ENCODE measurements at regions not wholly inside any gene's neighbourhood (a gene's known extent, or its start where the extent isn't known, plus 50 kb on each side); places are given as distances from the start of the nearest gene placed in this dataset.

DNA sequence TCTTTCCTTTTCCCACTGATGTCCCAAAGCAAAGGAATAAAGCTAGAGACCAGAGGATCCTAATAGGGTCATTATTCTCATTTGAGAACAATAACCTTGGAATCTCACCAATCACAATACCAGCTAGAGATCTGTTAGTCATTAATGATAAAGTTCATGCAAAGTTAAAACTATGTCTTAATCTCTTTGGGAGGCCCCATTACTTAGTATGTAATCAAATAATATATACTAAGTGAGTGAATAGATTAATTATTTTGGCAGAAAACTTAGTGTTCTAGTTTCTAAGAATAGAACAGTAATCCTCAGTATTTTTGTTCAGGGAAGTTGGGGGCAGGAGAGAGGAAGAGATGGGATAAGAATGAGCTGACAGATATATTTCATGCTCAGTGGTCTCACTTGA is 227.2 kb downstream of the MTERF1 start:
- no peaks in the 10 kb centered on the region for H3K27me3 ChIP-seq (ENCODE audit: insufficient read depth, low read length)
- H3K4me3 ChIP-seq (ENCODE audit: low read length): no peak overlapping the region
- no peaks in the 10 kb centered on the region for H3K9me3 ChIP-seq (ENCODE audit: insufficient read depth, low read depth, low read length)
- H3K27ac ChIP-seq (ENCODE audit: low read length): no peak overlapping the region
- no peaks in the 10 kb centered on the region for H3K4me1 ChIP-seq (ENCODE audit: insufficient read depth, low read length)
- H3K9ac ChIP-seq (ENCODE audit: low read depth, low read length): no peak overlapping the region
- no peaks in the 10 kb centered on the region for H3K36me3 ChIP-seq (ENCODE audit: insufficient read depth, low read depth, low read length)

- Histone ChIP-seq H3K27ac (ENCODE audit: low read length) (no peak overlapping the region), H3K4me1 (ENCODE audit: insufficient read depth, low read length) (no peaks in the 10 kb centered on the region), H3K4me3 (ENCODE audit: low read length) (no peak overlapping the region), H3K36me3 (ENCODE audit: insufficient read depth, low read depth, low read length) (no peaks in the 10 kb centered on the region), H3K9ac (ENCODE audit: low read depth, low read length) (no peak overlapping the region), H3K9me3 (ENCODE audit: insufficient read depth, low read depth, low read length) (no peaks in the 10 kb centered on the region), H3K27me3 (ENCODE audit: insufficient read depth, low read length) (no peaks in the 10 kb centered on the region)
These were observed 224.8 kb downstream of the MTERF1 start for GRCh38 chr7:91655656-91656055.

- no peaks in the 10 kb centered on the region for H3K9me3 ChIP-seq (ENCODE audit: insufficient read depth, low read depth, low read length)
- H3K4me3 ChIP-seq (ENCODE audit: low read length): no peak overlapping the region
- no peaks in the 10 kb centered on the region for H3K36me3 ChIP-seq (ENCODE audit: insufficient read depth, low read depth, low read length)
- no peak overlapping the region for H3K9ac ChIP-seq (ENCODE audit: low read depth, low read length)
- no peaks in the 10 kb centered on the region for H3K27me3 ChIP-seq (ENCODE audit: insufficient read depth, low read length)
- H3K27ac ChIP-seq (ENCODE audit: low read length): no peak overlapping the region
- no peaks in the 10 kb centered on the region for H3K4me1 ChIP-seq (ENCODE audit: insufficient read depth, low read length)
These were observed 223.7 kb downstream of the MTERF1 start for GRCh38 chr7:91656541-91657482.

- H3K4me3 ChIP-seq (ENCODE audit: low read length): no peak overlapping the region
- no peaks in the 10 kb centered on the region for H3K27me3 ChIP-seq (ENCODE audit: insufficient read depth, low read length)
- H3K9ac ChIP-seq (ENCODE audit: low read depth, low read length): no peak overlapping the region
- no peaks in the 10 kb centered on the region for H3K36me3 ChIP-seq (ENCODE audit: insufficient read depth, low read depth, low read length)
- H3K27ac ChIP-seq (ENCODE audit: low read length): no peak overlapping the region
- H3K4me1 ChIP-seq (ENCODE audit: insufficient read depth, low read length): no peaks in the 10 kb centered on the region
- H3K9me3 ChIP-seq (ENCODE audit: insufficient read depth, low read depth, low read length): no peaks in the 10 kb centered on the region
These were observed 222.9 kb downstream of the MTERF1 start for GRCh38 chr7:91657483-91658071.

- H3K27me3 ChIP-seq (ENCODE audit: insufficient read depth, low read length): no peaks in the 10 kb centered on the region
These were observed 221.4 kb downstream of the MTERF1 start for GRCh38 chr7:91659096-91659495.

GRCh38 chr7:91660734-91661356 is 219.7 kb downstream of the MTERF1 start:
- Histone ChIP-seq H3K9me3 (ENCODE audit: insufficient read depth, low read depth, low read length) (no peaks in the 10 kb centered on the region), H3K4me3 (ENCODE audit: low read length) (no peak overlapping the region), H3K36me3 (ENCODE audit: insufficient read depth, low read depth, low read length) (no peaks in the 10 kb centered on the region), H3K9ac (ENCODE audit: low read depth, low read length) (no peak overlapping the region), H3K27ac (ENCODE audit: low read length) (no peak overlapping the region), H3K27me3 (ENCODE audit: insufficient read depth, low read length) (no peaks in the 10 kb centered on the region), H3K4me1 (ENCODE audit: insufficient read depth, low read length) (no peaks in the 10 kb centered on the region)

More at GRCh38 chr7:91659096-91659495, 221.4 kb downstream of the MTERF1 start:
- Histone ChIP-seq H3K36me3 (ENCODE audit: insufficient read depth, low read depth, low read length) (no peaks in the 10 kb centered on the region), H3K27ac (ENCODE audit: low read length) (no peak overlapping the region), H3K9me3 (ENCODE audit: insufficient read depth, low read depth, low read length) (no peaks in the 10 kb centered on the region), H3K4me3 (ENCODE audit: low read length) (no peak overlapping the region), H3K9ac (ENCODE audit: low read depth, low read length) (no peak overlapping the region), H3K4me1 (ENCODE audit: insufficient read depth, low read length) (no peaks in the 10 kb centered on the region)

GRCh38 chr7:91661727-91662126 is 218.8 kb downstream of the MTERF1 start:
- no peaks in the 10 kb centered on the region for H3K4me1 ChIP-seq (ENCODE audit: insufficient read depth, low read length)
- H3K36me3 ChIP-seq (ENCODE audit: insufficient read depth, low read depth, low read length): no peaks in the 10 kb centered on the region
- H3K9ac ChIP-seq (ENCODE audit: low read depth, low read length): no peak overlapping the region
- H3K9me3 ChIP-seq (ENCODE audit: insufficient read depth, low read depth, low read length): no peaks in the 10 kb centered on the region
- no peak overlapping the region for H3K4me3 ChIP-seq (ENCODE audit: low read length)
- no peaks in the 10 kb centered on the region for H3K27me3 ChIP-seq (ENCODE audit: insufficient read depth, low read length)
- H3K27ac ChIP-seq (ENCODE audit: low read length): no peak overlapping the region

DNA sequence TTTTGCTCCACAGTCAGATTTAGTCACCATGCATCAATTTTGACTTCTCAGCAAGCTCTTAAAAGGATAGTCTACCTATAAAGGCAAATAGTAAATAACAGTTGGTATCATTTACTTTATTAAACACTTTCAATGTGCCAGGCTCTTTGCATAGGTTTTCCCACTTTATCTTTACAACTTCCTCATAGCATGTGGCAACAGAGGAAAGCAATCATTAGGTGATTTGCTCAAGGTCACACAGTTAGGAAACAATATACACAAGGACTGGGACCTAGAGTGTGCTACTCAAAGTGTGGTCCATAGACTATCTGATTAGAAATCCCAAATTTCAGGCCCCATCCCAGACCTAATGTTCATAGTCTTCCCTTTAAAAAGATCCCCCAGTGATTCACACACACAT is 212.3 kb downstream of the MTERF1 start:
- no peak overlapping the region for H3K27ac ChIP-seq (ENCODE audit: low read length)
- no peaks in the 10 kb centered on the region for H3K36me3 ChIP-seq (ENCODE audit: insufficient read depth, low read depth, low read length)
- H3K4me3 ChIP-seq (ENCODE audit: low read length): no peak overlapping the region
- H3K9ac ChIP-seq (ENCODE audit: low read depth, low read length): no peak overlapping the region
- H3K4me1 ChIP-seq (ENCODE audit: insufficient read depth, low read length): no peaks in the 10 kb centered on the region
- H3K27me3 ChIP-seq (ENCODE audit: insufficient read depth, low read length): no peaks in the 10 kb centered on the region
- no peaks in the 10 kb centered on the region for H3K9me3 ChIP-seq (ENCODE audit: insufficient read depth, low read depth, low read length)

DNA sequence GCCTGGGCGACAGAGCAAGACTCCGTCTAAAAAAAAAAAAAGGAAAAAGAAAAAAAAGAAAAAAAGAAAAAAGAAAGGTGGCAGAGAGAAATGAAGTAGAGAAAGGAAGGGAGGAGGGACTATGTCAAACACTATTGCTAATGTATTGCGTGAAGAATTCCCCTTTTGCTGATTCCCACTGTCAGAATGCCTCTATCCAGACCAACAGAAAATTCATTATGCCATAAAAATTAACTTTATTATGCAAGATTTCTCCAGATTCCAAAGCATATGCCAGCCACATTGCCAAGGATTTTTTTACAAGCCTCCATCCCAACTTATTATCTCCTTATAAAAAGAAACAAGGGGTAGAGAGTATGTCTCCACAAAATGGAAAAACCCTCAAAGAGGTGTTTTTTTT is 209.3 kb downstream of the MTERF1 start:
- no peaks in the 10 kb centered on the region for H3K36me3 ChIP-seq (ENCODE audit: insufficient read depth, low read depth, low read length)
- no peaks in the 10 kb centered on the region for H3K4me1 ChIP-seq (ENCODE audit: insufficient read depth, low read length)
- H3K9me3 ChIP-seq (ENCODE audit: insufficient read depth, low read depth, low read length): no peaks in the 10 kb centered on the region
- no peak overlapping the region for H3K4me3 ChIP-seq (ENCODE audit: low read length)
- H3K27me3 ChIP-seq (ENCODE audit: insufficient read depth, low read length): no peaks in the 10 kb centered on the region
- no peak overlapping the region for H3K27ac ChIP-seq (ENCODE audit: low read length)
- H3K9ac ChIP-seq (ENCODE audit: low read depth, low read length): no peak overlapping the region

GRCh38 chr7:91674470-91674869 is 206.0 kb downstream of the MTERF1 start:
- Histone ChIP-seq H3K36me3 (ENCODE audit: insufficient read depth, low read depth, low read length) (no peaks in the 10 kb centered on the region), H3K27me3 (ENCODE audit: insufficient read depth, low read length) (no peaks in the 10 kb centered on the region), H3K4me3 (ENCODE audit: low read length) (no peak overlapping the region), H3K9ac (ENCODE audit: low read depth, low read length) (no peak overlapping the region), H3K27ac (ENCODE audit: low read length) (no peak overlapping the region), H3K4me1 (ENCODE audit: insufficient read depth, low read length) (no peaks in the 10 kb centered on the region), H3K9me3 (ENCODE audit: insufficient read depth, low read depth, low read length) (no peaks in the 10 kb centered on the region)

DNA sequence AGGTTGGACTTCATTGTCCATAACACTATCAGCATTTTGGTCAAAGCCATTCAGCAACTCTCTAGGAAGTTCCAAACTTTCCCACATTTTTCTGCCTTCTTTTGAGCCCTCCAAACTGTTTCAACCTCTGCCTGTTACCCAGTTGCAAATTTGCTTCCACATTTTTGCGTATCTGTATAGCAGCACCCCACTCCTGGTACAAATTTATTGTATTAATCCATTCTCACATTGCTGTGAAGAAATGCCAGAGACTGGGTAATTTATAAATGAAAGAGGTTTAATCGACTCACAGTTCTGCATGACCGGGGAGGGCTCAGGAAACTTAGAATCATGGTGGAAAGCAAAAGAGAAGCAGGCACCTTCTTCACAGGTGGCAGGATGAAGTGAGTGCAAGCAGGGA is 198.8 kb downstream of the MTERF1 start:
- Histone ChIP-seq H3K27ac (ENCODE audit: low read length) (no peak overlapping the region), H3K9me3 (ENCODE audit: insufficient read depth, low read depth, low read length) (peaks cover 21% of the 10 kb centered on the region), H3K27me3 (ENCODE audit: insufficient read depth, low read length) (no peaks in the 10 kb centered on the region), H3K4me3 (ENCODE audit: low read length) (no peak overlapping the region), H3K4me1 (ENCODE audit: insufficient read depth, low read length) (no peaks in the 10 kb centered on the region), H3K9ac (ENCODE audit: low read depth, low read length) (no peak overlapping the region), H3K36me3 (ENCODE audit: insufficient read depth, low read depth, low read length) (no peaks in the 10 kb centered on the region)

DNA sequence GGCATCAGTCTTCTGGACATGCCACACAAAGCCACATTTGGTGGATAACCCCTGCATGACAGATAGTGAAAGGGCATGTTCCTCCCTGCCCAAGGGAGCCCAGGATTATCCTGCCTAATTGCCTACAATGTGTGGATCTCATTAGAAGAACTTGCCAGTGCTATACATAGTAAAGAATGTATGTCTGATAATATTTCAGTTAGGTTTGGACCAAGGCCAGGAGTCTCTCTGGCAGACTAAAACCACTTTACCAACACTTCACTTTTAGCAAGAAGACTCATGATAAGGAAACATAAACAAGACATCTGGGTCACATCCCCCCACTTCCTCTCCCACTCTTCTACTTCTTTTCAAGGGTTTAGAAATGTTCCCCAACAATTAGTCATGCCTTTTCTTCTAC is 196.7 kb downstream of the MTERF1 start:
- Histone ChIP-seq H3K27me3 (ENCODE audit: insufficient read depth, low read length) (no peaks in the 10 kb centered on the region), H3K4me1 (ENCODE audit: insufficient read depth, low read length) (no peaks in the 10 kb centered on the region), H3K36me3 (ENCODE audit: insufficient read depth, low read depth, low read length) (no peaks in the 10 kb centered on the region), H3K9ac (ENCODE audit: low read depth, low read length) (no peak overlapping the region), H3K27ac (ENCODE audit: low read length) (no peak overlapping the region), H3K9me3 (ENCODE audit: insufficient read depth, low read depth, low read length) (peaks cover 21% of the 10 kb centered on the region), H3K4me3 (ENCODE audit: low read length) (no peak overlapping the region)

Data from iPS-20b (cell line).